Glutamatergic neuron (in vitro differentiated cells): ENCODE measurements at regions not wholly inside any gene's neighbourhood (a gene's known extent, or its start where the extent isn't known, plus 50 kb on each side); places are given as distances from the start of the nearest gene placed in this dataset.

Experiments
- DNase-seq: peaks from one replicate; pipeline ENCODE4 v3.0.0; 2022
- H3K27ac Mint-ChIP-seq: one replicate; pipeline ENCODE4 v1.8.0; 2020; ENCODE audit warnings: mild to moderate bottlenecking, mixed read lengths, inconsistent platforms; ENCODE audit not compliant: unreplicated experiment
- H3K27me3 Mint-ChIP-seq: one replicate; pipeline ENCODE4 v1.8.0; 2020; ENCODE audit warnings: mild to moderate bottlenecking, moderate library complexity, mixed read lengths, inconsistent platforms; ENCODE audit not compliant: unreplicated experiment
- H3K36me3 Mint-ChIP-seq: one replicate; pipeline ENCODE4 v1.8.0; 2020; ENCODE audit warnings: mild to moderate bottlenecking, mixed read lengths, inconsistent platforms; ENCODE audit not compliant: unreplicated experiment
- H3K4me1 Mint-ChIP-seq: one replicate; pipeline ENCODE4 v1.8.0; 2020; ENCODE audit warnings: mild to moderate bottlenecking, low read depth, mixed read lengths, inconsistent platforms; ENCODE audit not compliant: unreplicated experiment
- H3K4me3 Mint-ChIP-seq: one replicate; pipeline ENCODE4 v1.8.0; 2020; ENCODE audit warnings: mild to moderate bottlenecking, mixed read lengths, inconsistent platforms; ENCODE audit not compliant: unreplicated experiment
- H3K9me3 Mint-ChIP-seq: one replicate; pipeline ENCODE4 v1.8.0; 2020; ENCODE audit warnings: mild to moderate bottlenecking, moderate library complexity, mixed read lengths, inconsistent platforms; ENCODE audit not compliant: unreplicated experiment
- TF ChIP-seq, protein P1 (sequence below): fragments of 200-600 bp; sonication (generic); IDR thresholded peaks from one replicate; pipeline ENCODE4 v1.5.0; 2021; ENCODE audit not compliant: partially characterized antibody, unreplicated experiment

DNA sequence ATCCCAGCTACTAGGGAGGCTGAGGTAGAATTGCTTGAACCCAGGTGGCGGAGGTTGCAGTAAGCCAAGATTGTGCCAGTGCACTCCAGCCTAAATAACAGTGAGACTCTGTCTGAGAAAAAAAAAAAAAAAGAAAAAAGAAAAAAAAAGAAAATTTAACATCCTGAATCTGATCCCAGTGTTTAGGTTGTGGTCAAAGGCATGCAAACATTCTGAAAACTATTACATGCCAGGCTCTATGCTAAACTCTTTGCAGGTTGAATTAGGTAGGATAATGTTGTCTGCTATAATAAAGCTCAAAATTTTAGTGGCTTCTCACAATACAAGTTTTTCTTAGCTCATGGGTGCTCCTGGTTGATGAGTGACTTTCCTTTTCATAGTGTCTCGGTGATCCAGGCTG lies 367.4 kb downstream of the PSAT1 start:
- DNase-seq: no peak
- Mint-ChIP-seq H3K4me3 (no peak overlapping the region), H3K27ac (no peak overlapping the region), H3K27me3 (no peaks in the 10 kb centered on the region), H3K4me1 (no peaks in the 10 kb centered on the region), H3K36me3 (no peaks in the 10 kb centered on the region), H3K9me3 (no peaks in the 10 kb centered on the region)
- TF ChIP-seq, protein P1, sequence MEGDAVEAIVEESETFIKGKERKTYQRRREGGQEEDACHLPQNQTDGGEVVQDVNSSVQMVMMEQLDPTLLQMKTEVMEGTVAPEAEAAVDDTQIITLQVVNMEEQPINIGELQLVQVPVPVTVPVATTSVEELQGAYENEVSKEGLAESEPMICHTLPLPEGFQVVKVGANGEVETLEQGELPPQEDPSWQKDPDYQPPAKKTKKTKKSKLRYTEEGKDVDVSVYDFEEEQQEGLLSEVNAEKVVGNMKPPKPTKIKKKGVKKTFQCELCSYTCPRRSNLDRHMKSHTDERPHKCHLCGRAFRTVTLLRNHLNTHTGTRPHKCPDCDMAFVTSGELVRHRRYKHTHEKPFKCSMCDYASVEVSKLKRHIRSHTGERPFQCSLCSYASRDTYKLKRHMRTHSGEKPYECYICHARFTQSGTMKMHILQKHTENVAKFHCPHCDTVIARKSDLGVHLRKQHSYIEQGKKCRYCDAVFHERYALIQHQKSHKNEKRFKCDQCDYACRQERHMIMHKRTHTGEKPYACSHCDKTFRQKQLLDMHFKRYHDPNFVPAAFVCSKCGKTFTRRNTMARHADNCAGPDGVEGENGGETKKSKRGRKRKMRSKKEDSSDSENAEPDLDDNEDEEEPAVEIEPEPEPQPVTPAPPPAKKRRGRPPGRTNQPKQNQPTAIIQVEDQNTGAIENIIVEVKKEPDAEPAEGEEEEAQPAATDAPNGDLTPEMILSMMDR: no peak

DNA sequence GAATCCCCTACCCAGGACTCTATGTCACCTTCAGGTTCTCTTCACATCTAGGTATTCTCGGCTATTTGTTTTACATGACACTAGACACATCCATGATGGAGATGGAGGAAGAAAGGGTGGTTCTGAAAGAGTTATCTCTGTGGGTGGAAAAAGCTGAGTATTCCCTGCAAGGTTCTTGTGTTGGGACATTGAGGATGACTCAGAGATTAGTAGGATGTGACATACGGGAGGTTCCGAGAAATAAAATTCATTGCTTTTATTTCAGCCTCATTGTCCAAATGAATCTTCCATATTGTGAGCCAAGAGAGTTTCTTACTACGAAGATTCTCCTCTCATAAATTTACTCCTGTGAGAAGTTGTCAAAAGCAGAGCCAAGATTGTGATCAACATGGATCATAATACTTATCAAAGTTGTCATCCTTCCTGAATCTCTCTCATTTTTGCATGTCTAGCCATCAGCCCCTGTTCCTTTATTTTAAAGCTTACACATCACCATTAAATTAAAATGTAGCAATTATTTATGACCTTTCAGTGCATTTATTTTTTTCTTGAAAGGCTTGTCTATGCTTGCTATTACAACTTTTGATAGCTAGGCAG lies 370.0 kb downstream of the PSAT1 start:
- H3K27me3 Mint-ChIP-seq: no peaks in the 10 kb centered on the region
- TF ChIP-seq, protein P1: no peak
- no peak overlapping the region for H3K4me3 Mint-ChIP-seq
- no peaks in the 10 kb centered on the region for H3K9me3 Mint-ChIP-seq
- DNase-seq: no peak
- no peaks in the 10 kb centered on the region for H3K4me1 Mint-ChIP-seq
- no peak overlapping the region for H3K27ac Mint-ChIP-seq
- no peaks in the 10 kb centered on the region for H3K36me3 Mint-ChIP-seq

DNA sequence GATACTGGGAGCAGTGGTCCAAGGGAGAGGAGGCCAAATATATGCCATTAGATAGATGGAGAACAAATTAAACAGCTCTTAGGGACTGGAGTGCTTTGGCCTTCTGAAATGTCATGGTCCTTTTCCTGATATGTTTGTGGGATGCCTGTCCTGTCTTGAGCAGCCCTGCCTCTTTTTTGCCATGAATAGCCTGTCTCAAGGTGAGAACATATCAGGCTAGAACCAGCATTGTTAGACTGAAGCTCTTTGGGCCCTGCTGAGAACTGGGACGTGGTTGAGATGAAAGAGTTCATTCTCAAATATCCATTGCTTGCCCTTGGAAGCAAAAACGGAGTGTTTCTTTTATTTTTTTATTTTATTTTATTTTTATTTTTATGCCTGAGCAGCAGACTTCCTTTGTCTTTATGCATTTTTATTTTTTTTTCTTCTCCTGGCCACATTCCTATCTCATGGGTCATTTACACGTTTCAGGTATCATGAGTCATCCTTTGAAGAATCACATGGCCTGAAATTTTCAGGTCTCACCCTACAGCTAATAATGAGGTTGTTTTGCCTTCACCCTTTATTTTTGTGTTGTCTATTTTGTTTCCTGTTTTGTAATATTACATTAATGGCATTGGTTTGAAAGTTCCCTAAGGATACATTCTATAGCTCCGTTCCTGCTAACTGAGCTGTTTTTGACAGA lies 371.4 kb downstream of the PSAT1 start:
- Mint-ChIP-seq H3K27ac (no peak overlapping the region), H3K4me1 (peaks cover 5% of the 10 kb centered on the region), H3K4me3 (no peak overlapping the region), H3K27me3 (no peaks in the 10 kb centered on the region), H3K36me3 (no peaks in the 10 kb centered on the region), H3K9me3 (no peaks in the 10 kb centered on the region)
- DNase-seq: no peak
- TF ChIP-seq, protein P1: no peak

DNA sequence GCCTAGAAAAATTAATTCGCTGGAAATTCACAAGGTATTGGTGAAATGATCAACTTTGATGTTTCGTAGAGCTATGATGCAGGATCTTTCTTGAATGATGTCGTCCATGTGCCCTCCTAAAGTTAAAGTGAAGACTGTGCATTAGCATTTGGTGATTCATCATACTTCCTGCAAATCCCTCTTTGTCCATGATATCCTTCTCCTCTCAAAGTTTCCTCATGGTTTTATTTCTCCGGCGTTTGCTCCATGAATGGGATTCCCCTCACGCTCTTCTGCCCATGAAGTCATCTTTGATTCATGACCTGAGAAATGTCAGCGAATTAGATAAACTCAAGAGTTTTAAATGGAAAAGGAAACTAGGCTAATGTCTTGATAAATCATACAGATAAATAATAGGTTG lies 372.7 kb downstream of the PSAT1 start:
- no peaks in the 10 kb centered on the region for H3K9me3 Mint-ChIP-seq
- no peak overlapping the region for H3K4me3 Mint-ChIP-seq
- H3K27ac Mint-ChIP-seq: no peak overlapping the region
- H3K27me3 Mint-ChIP-seq: no peaks in the 10 kb centered on the region
- no peak for DNase-seq
- peaks cover 7% of the 10 kb centered on the region for H3K4me1 Mint-ChIP-seq
- TF ChIP-seq, protein P1: no peak
- no peaks in the 10 kb centered on the region for H3K36me3 Mint-ChIP-seq

DNA sequence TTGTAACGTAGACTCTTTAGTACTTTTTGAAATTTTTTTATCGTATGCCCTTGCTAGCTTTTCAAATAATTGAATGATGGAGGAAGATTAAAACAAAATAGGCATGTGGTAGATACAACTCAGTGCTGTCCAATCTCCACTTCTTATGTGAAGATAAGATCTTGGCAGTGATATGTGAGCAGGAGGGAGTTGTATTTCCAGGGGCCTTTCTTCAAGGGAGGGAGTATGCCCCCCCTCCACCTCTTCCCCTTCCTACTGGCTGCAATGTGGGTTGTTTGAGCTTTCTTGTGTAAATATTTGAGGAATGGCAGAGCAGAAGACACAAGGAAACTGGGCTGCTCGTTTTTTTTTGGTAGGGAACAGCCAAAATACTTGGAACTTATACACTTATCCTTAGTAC lies 374.9 kb downstream of the PSAT1 start:
- Mint-ChIP-seq H3K4me1 (peaks cover 7% of the 10 kb centered on the region), H3K27me3 (no peaks in the 10 kb centered on the region), H3K4me3 (no peak overlapping the region), H3K36me3 (no peaks in the 10 kb centered on the region), H3K9me3 (no peaks in the 10 kb centered on the region), H3K27ac (no peak overlapping the region)
- TF ChIP-seq, protein P1: no peak
- no peak for DNase-seq
